CD4-positive, alpha-beta memory T cell (primary cell): ENCODE measurements at regions not wholly inside any gene's neighbourhood (a gene's known extent, or its start where the extent isn't known, plus 50 kb on each side); places are given as distances from the start of the nearest gene placed in this dataset.

Experiments used
- CTCF ChIA-PET: fragments of 350-600 bp; sonication (Branson Sonifier 250); formaldehyde crosslinking; loops from one replicate; lab custom pipeline; 2021; ENCODE audit warnings: inconsistent platforms; ENCODE audit not compliant: partially characterized antibody; lab: Charles Lee
- POLR2A ChIA-PET: fragments of 350-600 bp; sonication (Branson Sonifier 250); formaldehyde crosslinking; loops from one replicate; lab custom pipeline; 2021; ENCODE audit not compliant: partially characterized antibody; lab: Charles Lee
- DNase-seq, 5 donors: peaks; one replicate each; pipeline versions ENCODE4 v3.0.0 to v3.0.0-alpha.2; 2020 to 2022; ENCODE audit warnings: mixed read lengths in 1 of 5
- H3K27ac ChIP-seq: one replicate; pipeline ENCODE4 v1.7.0; 2013; ENCODE audit warnings: low read depth, low read length
- H3K27me3 ChIP-seq: 2 replicates; pipeline ENCODE4 v1.7.0; 2013; ENCODE audit warnings: mild to moderate bottlenecking, low read length, moderate library complexity; ENCODE audit not compliant: insufficient read depth
- H3K36me3 ChIP-seq: 2 replicates; pipeline ENCODE4 v1.7.0; 2013; ENCODE audit warnings: mild to moderate bottlenecking, low read length, moderate library complexity; ENCODE audit not compliant: insufficient read depth
- H3K4me1 ChIP-seq: 2 replicates; pipeline ENCODE4 v1.7.0; 2013; ENCODE audit warnings: mild to moderate bottlenecking, low read length, moderate library complexity; ENCODE audit not compliant: insufficient read depth
- H3K4me3 ChIP-seq, 2 donors: one replicate each; pipeline ENCODE4 v1.7.0; 2013; ENCODE audit warnings: low read length in 2 of 2, mild to moderate bottlenecking in 1 of 2
- H3K9me3 ChIP-seq, 2 donors: one replicate each; pipeline ENCODE4 v1.7.0; 2013; ENCODE audit warnings: low read length in 2 of 2, control low read depth in 1 of 2; ENCODE audit not compliant: control insufficient read depth in 1 of 2
- H3K27ac Mint-ChIP-seq, 7 donors: one replicate each; pipeline ENCODE4 v1.8.0; 2020 to 2021; ENCODE audit warnings: mixed read lengths in 7 of 7, mild to moderate bottlenecking in 6 of 7, inconsistent platforms in 3 of 7, moderate library complexity in 3 of 7
- H3K27me3 Mint-ChIP-seq, 2 donors: one replicate each; pipeline ENCODE4 v1.8.0; 2020 to 2021; ENCODE audit warnings: mixed read lengths in 2 of 2
- H3K36me3 Mint-ChIP-seq, 2 donors: one replicate each; pipeline ENCODE4 v1.8.0; 2020 to 2021; ENCODE audit warnings: mixed read lengths in 2 of 2, inconsistent platforms in 1 of 2, mild to moderate bottlenecking in 1 of 2
- H3K4me1 Mint-ChIP-seq, 4 donors: one replicate each; pipeline ENCODE4 v1.8.0; 2020 to 2021; ENCODE audit warnings: mixed read lengths in 4 of 4, mild to moderate bottlenecking in 1 of 4
- H3K4me3 Mint-ChIP-seq, 8 donors: one replicate each; pipeline ENCODE4 v1.8.0; 2020 to 2021; ENCODE audit warnings: mixed read lengths in 8 of 8, mild to moderate bottlenecking in 7 of 8, moderate library complexity in 6 of 8, inconsistent platforms in 3 of 8
- H3K9me3 Mint-ChIP-seq, 8 donors: one replicate each; pipeline ENCODE4 v1.8.0; 2020 to 2021; ENCODE audit warnings: mixed read lengths in 8 of 8, mild to moderate bottlenecking in 5 of 8, inconsistent platforms in 3 of 8, moderate library complexity in 1 of 8
- intact Hi-C: fragments of 100-400 bp; cut with micrococcal nuclease; formaldehyde crosslinking; loops from one replicate; pipeline ENCODE4 v1.15.1; 2023

DNA sequence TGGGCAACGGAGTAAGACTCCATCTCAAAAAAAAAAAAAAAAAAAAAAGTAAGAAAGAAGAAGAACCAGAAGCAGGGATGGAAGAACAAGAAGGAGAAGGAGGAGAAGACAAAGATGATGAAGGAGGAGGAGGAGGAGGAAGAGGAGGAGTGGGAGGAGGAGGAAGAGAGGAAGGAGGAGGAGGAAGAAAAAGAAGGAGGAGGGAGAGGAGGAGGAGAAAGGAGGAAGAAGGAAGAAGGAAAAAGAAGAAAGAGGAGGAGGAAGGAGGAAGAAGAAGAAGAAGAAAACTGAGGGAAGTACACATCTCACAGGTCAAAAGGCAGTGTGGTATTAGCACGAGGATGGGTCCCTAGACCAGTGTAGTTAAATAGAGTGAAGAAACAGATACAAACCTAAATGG lies 65.1 kb upstream of the SCAF8 start:
- no peak overlapping the region for H3K4me3 ChIP-seq
- H3K9me3 ChIP-seq = no peaks in the 10 kb centered on the region
- intact Hi-C loops = no loop called here
- Mint-ChIP-seq H3K27me3 (peaks cover 0 to 4% of the 10 kb centered on the region in 2 donors), H3K4me1 (no peaks in the 10 kb centered on the region), H3K9me3 (peaks cover 0 to 1% (median 0%) of the 10 kb centered on the region in 8 donors), H3K36me3 (no peaks in the 10 kb centered on the region), H3K27ac (no peak overlapping the region), H3K4me3 (no peak overlapping the region)
- ChIA-PET CTCF (no interaction called here), POLR2A (no interaction called here)
- no peaks in the 10 kb centered on the region for H3K4me1 ChIP-seq
- H3K36me3 ChIP-seq = no peaks in the 10 kb centered on the region
- H3K27me3 ChIP-seq = no peaks in the 10 kb centered on the region
- no peak overlapping the region for H3K27ac ChIP-seq
- no peak for DNase-seq

DNA sequence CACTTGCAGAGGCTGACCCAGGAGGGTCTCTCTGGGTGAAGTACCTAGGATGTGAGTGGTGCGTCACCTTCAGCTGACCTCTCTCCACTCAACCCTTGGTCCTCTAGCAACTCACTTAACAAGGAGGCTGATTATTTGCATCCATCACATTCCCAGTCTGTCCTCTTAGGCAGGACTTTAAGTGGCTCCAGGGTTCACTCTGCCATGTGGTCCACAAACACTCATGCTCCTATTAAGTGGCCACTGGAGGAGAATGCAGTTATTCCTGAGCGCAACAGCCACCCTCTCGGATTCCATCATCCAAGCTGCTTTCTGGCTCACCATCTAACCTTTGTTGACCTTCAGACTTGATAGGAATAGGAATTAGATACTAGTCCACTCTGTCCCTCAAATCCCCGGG lies 61.1 kb upstream of the SCAF8 start:
- intact Hi-C loops = no loop called here

DNA sequence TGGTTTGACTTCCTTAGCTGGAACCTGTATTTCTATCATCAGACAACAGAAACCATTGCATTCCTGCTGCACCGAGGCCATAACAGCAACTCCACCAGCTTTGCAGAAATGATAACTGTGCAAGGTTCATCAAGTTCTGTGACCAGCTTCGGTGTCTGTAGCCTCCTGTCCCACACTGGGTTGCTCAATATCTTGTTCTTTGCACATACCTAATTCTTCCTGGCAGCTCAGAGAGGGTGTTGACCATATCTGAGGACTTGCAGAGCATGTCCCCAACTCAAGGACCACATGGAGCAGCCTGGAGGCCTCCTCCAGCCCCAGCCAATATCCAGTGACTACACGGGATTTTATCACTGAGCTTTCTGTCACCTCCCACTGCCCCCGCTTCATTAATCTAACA lies 59.3 kb upstream of the SCAF8 start:
- POLR2A ChIA-PET = interaction anchor here (1.1 kb wide), 1 partner anchor 60 kb away, joined by 4 read pairs; no protein-coding TSS in a partner anchor
- H3K4me1 Mint-ChIP-seq = no peaks in the 10 kb centered on the region
- H3K4me1 ChIP-seq = no peaks in the 10 kb centered on the region
- H3K27ac Mint-ChIP-seq = no peak overlapping the region
- no peak overlapping the region for H3K4me3 ChIP-seq
- no peaks in the 10 kb centered on the region for H3K27me3 Mint-ChIP-seq
- intact Hi-C loops = loop anchor here (2.0 kb wide), 1 partner anchor 641 kb away; the partner anchor contains the start of gene TFB1M
- H3K36me3 Mint-ChIP-seq = no peaks in the 10 kb centered on the region
- H3K36me3 ChIP-seq = no peaks in the 10 kb centered on the region
- no peak overlapping the region for H3K4me3 Mint-ChIP-seq
- H3K27ac ChIP-seq = no peak overlapping the region
- no peaks in the 10 kb centered on the region for H3K9me3 Mint-ChIP-seq
- H3K27me3 ChIP-seq = no peaks in the 10 kb centered on the region
- DNase-seq = no peak
- CTCF ChIA-PET = interaction anchor here (1.1 to 6.4 kb wide), 8 partner anchors 16 to 642 kb away, joined by 3 to 187 read pairs (median 20); no protein-coding TSS in a partner anchor
- no peaks in the 10 kb centered on the region for H3K9me3 ChIP-seq

More for the DNA sequence above, 61.1 kb upstream of the SCAF8 start:
- CTCF ChIA-PET = interaction anchor here (6.4 kb wide), 1 partner anchor 134 kb away, joined by 187 read pairs; no protein-coding TSS in a partner anchor
- POLR2A ChIA-PET = no interaction called here
- Histone ChIP-seq H3K4me3 (no peak overlapping the region), H3K27ac (no peak overlapping the region), H3K4me1 (no peaks in the 10 kb centered on the region), H3K36me3 (no peaks in the 10 kb centered on the region), H3K27me3 (no peaks in the 10 kb centered on the region), H3K9me3 (no peaks in the 10 kb centered on the region)
- H3K9me3 Mint-ChIP-seq = no peaks in the 10 kb centered on the region
- no peak for DNase-seq
- no peak overlapping the region for H3K27ac Mint-ChIP-seq
- H3K4me3 Mint-ChIP-seq = no peak overlapping the region
- H3K4me1 Mint-ChIP-seq = no peaks in the 10 kb centered on the region
- H3K27me3 Mint-ChIP-seq = no peaks in the 10 kb centered on the region
- H3K36me3 Mint-ChIP-seq = no peaks in the 10 kb centered on the region

DNA sequence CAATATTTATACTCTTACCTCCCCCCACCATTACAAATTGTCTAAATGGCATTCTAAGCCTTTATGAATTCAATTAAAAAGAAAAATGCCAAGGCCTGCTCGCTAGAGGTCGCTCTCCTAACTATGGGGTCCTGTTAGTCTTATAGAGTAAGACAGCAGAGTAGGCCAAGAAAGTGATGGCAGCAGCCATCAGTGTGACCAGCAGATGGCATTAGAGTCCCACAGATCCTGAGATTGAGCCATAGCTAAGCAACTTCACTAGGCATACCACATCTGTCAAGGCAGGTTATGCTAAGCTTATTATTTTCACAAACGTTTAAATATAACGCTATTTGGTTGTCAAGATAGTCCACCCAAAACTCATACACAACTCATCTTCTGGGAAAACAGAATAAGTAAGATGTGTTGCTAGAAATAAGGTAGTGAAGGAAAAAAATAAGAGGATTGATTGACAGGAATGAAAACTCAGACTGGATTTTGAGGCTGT lies 57.6 kb upstream of the SCAF8 start:
- H3K36me3 ChIP-seq = no peaks in the 10 kb centered on the region
- Mint-ChIP-seq H3K4me1 (no peaks in the 10 kb centered on the region), H3K9me3 (no peaks in the 10 kb centered on the region), H3K4me3 (no peak overlapping the region), H3K36me3 (no peaks in the 10 kb centered on the region), H3K27ac (no peak overlapping the region), H3K27me3 (no peaks in the 10 kb centered on the region)
- DNase-seq = peak; percentile 85 to 90 (median 87)
- no peak overlapping the region for H3K27ac ChIP-seq
- ChIA-PET CTCF (interaction anchor here (0.6 to 6.4 kb wide), 46 partner anchors 9 to 641 kb away, joined by 3 to 187 read pairs (median 4); no protein-coding TSS in a partner anchor), POLR2A (interaction anchor here (0.9 to 1.1 kb wide), 4 partner anchors 130 to 502 kb away, joined by 3 to 5 read pairs (median 4); no protein-coding TSS in a partner anchor)
- no peaks in the 10 kb centered on the region for H3K27me3 ChIP-seq
- no peaks in the 10 kb centered on the region for H3K4me1 ChIP-seq
- intact Hi-C loops = loop anchor here (1.0 to 2.0 kb wide), 5 partner anchors 58 to 639 kb away; partner anchors contain the start of genes SCAF8 and TFB1M
- no peaks in the 10 kb centered on the region for H3K9me3 ChIP-seq
- no peak overlapping the region for H3K4me3 ChIP-seq

DNA sequence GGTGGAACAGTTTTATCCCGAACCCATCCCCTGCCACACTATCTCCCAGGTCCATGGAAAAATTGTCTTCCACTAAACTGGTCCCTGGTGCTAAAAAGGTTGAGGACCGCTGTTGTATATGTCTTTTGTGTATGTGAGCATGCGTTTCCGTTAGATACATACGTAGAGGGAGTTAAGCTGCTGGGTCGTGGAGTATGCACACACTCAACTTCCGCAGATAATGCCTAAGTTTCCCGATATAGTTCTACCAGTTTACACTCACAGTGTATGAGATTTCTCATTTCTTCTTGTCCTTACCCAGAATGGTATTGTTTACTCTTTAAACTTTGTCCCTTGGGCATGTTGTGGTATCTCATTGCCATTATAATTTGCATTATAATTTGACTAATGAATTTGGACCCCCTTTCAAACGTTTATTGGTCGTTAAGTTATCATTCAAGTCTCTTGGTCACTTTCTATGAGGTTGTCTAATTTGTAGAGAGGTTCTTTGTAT lies 50.5 kb upstream of the SCAF8 start:
- Mint-ChIP-seq H3K9me3 (no peaks in the 10 kb centered on the region), H3K4me3 (no peak overlapping the region), H3K4me1 (peaks cover 6 to 11% (median 7%) of the 10 kb centered on the region in 4 donors), H3K27me3 (no peaks in the 10 kb centered on the region), H3K36me3 (no peaks in the 10 kb centered on the region), H3K27ac (no peak overlapping the region)
- Histone ChIP-seq H3K36me3 (no peaks in the 10 kb centered on the region), H3K9me3 (no peaks in the 10 kb centered on the region), H3K4me3 (no peak overlapping the region), H3K27me3 (no peaks in the 10 kb centered on the region), H3K27ac (no peak overlapping the region), H3K4me1 (peaks cover 7% of the 10 kb centered on the region)
- intact Hi-C loops = no loop called here
- ChIA-PET POLR2A (no interaction called here), CTCF (interaction anchor here (0.8 to 3.2 kb wide), 2 partner anchors 7 to 124 kb away, joined by 5 to 16 read pairs; no protein-coding TSS in a partner anchor)
- DNase-seq = no peak
